ENCODE measurements at regions not wholly inside any gene's neighbourhood (a gene's known extent, or its start where the extent isn't known, plus 50 kb on each side); places are given as distances from the start of the nearest gene placed in this dataset.

DNA sequence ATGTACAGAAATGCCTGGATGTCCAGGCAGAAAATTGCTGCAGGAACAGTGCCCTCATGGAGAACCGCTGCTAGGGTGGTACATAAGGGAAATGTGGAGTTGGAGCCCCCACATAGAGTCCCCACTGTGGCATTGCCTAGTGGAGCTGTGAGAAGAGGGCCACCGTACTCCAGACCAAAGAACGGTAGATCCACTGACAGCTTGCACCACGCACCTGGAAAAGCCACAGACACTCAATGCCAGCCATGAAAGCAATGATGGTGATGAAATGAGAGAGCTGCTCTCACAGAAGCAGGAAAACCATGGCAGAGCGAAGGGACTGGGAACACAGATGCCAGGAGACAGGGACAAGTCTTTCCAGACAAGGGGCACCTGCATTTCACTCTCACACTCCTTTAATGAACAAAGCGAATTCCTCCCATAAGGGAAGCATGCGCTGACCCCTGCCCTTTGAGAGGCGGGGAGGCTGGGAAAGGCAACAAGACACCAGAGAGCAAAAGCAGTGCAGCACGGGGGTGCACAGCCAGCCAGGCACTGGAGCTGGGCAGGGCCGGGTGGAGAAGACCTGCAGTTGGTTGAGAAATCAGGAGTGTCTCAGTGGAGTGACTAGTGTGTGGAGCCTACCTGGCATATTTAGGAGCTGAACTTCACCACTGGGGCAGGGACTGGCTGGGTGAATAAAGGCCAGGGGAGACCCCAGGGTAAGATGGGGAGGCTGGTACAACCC is 1025.2 kb downstream of the TBC1D22A start:
- DNase-seq (ENCODE audit: low read depth in 1 of 2, low spot score in 1 of 2): no peak
- H3K27me3 ChIP-seq (ENCODE audit: insufficient read depth, poor library complexity, severe bottlenecking): no peaks in the 10 kb centered on the region

DNA sequence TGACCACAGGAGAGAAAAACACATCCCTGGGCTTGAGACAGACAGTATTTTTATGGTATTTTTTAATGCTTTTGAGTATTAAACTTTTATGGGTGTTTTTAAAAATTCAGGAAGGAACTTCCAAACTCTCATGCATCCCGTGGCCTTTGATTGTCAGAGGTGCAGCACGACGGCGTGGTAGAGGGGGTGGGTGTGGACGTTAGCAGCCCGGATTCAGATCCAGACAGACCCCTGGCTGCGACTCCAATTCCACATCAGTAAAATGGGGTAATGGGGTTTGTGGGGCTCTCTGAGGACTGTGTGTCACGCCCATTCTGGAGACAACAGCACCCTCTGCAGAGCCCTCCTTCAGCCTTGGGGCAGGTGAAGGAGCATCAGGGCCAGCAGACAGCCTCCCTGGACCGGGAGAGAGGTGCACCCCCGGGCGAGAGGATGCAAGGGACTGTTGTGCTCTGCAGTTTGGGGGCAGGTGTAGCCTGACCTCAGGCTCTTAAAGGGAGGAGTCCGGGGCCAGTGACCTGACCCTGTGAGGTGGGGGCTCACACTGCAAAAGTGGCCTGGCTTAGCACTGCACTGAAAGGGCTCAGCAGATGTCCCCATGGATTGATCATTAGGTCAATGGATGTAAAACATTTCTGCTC is 1024.3 kb downstream of the TBC1D22A start:
- no peak for TF ChIP-seq POLR2AphosphoS5 (IDR thresholded peaks at IDR 0.05; ENCODE audit: low read depth)
- TF ChIP-seq, protein P1, sequence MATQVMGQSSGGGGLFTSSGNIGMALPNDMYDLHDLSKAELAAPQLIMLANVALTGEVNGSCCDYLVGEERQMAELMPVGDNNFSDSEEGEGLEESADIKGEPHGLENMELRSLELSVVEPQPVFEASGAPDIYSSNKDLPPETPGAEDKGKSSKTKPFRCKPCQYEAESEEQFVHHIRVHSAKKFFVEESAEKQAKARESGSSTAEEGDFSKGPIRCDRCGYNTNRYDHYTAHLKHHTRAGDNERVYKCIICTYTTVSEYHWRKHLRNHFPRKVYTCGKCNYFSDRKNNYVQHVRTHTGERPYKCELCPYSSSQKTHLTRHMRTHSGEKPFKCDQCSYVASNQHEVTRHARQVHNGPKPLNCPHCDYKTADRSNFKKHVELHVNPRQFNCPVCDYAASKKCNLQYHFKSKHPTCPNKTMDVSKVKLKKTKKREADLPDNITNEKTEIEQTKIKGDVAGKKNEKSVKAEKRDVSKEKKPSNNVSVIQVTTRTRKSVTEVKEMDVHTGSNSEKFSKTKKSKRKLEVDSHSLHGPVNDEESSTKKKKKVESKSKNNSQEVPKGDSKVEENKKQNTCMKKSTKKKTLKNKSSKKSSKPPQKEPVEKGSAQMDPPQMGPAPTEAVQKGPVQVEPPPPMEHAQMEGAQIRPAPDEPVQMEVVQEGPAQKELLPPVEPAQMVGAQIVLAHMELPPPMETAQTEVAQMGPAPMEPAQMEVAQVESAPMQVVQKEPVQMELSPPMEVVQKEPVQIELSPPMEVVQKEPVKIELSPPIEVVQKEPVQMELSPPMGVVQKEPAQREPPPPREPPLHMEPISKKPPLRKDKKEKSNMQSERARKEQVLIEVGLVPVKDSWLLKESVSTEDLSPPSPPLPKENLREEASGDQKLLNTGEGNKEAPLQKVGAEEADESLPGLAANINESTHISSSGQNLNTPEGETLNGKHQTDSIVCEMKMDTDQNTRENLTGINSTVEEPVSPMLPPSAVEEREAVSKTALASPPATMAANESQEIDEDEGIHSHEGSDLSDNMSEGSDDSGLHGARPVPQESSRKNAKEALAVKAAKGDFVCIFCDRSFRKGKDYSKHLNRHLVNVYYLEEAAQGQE (IDR thresholded peaks at IDR 0.05; ENCODE audit: insufficient replicate concordance, low read depth): no peak
- TF ChIP-seq GABPA (IDR thresholded peaks at IDR 0.05; ENCODE audit: low read depth): no peak
- TF ChIP-seq, protein P2, sequence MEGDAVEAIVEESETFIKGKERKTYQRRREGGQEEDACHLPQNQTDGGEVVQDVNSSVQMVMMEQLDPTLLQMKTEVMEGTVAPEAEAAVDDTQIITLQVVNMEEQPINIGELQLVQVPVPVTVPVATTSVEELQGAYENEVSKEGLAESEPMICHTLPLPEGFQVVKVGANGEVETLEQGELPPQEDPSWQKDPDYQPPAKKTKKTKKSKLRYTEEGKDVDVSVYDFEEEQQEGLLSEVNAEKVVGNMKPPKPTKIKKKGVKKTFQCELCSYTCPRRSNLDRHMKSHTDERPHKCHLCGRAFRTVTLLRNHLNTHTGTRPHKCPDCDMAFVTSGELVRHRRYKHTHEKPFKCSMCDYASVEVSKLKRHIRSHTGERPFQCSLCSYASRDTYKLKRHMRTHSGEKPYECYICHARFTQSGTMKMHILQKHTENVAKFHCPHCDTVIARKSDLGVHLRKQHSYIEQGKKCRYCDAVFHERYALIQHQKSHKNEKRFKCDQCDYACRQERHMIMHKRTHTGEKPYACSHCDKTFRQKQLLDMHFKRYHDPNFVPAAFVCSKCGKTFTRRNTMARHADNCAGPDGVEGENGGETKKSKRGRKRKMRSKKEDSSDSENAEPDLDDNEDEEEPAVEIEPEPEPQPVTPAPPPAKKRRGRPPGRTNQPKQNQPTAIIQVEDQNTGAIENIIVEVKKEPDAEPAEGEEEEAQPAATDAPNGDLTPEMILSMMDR (IDR thresholded peaks at IDR 0.05; ENCODE audit: insufficient read depth, low read length): no peak
- TF ChIP-seq SPI1 (IDR thresholded peaks at IDR 0.05; ENCODE audit: borderline replicate concordance, low read depth): no peak
- Histone ChIP-seq H3K27ac (replicated peaks) (no peak overlapping the region), H3K27me3 (ENCODE audit: insufficient read depth, poor library complexity, severe bottlenecking) (no peaks in the 10 kb centered on the region), H3K4me3 (replicated peaks; ENCODE audit: insufficient read depth, low read length) (no peak overlapping the region)
- no peak for DNase-seq (ENCODE audit: low read depth in 1 of 2, low spot score in 1 of 2)

More for the DNA sequence above, 1025.2 kb downstream of the TBC1D22A start:
- TF ChIP-seq GABPA (IDR thresholded peaks at IDR 0.05; ENCODE audit: low read depth) (no peak), SPI1 (IDR thresholded peaks at IDR 0.05; ENCODE audit: borderline replicate concordance, low read depth) (no peak)
- no peak overlapping the region for H3K4me3 ChIP-seq (replicated peaks; ENCODE audit: insufficient read depth, low read length)
- H3K27ac ChIP-seq (replicated peaks): no peak overlapping the region

DNA sequence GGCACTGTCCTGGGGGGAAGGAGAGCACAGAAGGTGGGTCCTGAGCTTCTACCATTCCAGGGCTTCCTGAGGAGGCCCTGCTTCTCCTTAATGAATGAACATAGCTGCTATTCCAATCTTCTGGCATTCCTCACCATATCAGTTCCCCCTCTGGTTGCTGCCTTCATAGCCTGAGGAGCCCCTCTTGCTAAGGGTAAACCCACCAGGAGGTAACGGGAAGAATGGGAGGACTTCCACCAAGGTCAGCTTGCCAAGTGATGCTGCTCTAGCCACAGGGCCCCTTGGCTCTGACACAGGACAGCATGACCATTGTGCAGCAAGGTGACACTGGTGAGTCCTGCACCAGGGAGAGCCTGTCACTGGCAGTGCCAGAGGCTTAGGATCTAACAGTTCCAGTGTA is 1022.5 kb downstream of the TBC1D22A start:
- Histone ChIP-seq H3K4me3 (replicated peaks; ENCODE audit: insufficient read depth, low read length) (no peak overlapping the region), H3K27ac (replicated peaks) (no peak overlapping the region), H3K27me3 (ENCODE audit: insufficient read depth, poor library complexity, severe bottlenecking) (no peaks in the 10 kb centered on the region)
- TF ChIP-seq POLR2AphosphoS5 (IDR thresholded peaks at IDR 0.05; ENCODE audit: low read depth) (no peak), GABPA (IDR thresholded peaks at IDR 0.05; ENCODE audit: low read depth) (no peak), SPI1 (IDR thresholded peaks at IDR 0.05; ENCODE audit: borderline replicate concordance, low read depth) (no peak)
- TF ChIP-seq, protein P1 (IDR thresholded peaks at IDR 0.05; ENCODE audit: insufficient replicate concordance, low read depth): no peak
- TF ChIP-seq, protein P2 (IDR thresholded peaks at IDR 0.05; ENCODE audit: insufficient read depth, low read length): no peak
- DNase-seq (ENCODE audit: low read depth in 1 of 2, low spot score in 1 of 2): no peak

DNA sequence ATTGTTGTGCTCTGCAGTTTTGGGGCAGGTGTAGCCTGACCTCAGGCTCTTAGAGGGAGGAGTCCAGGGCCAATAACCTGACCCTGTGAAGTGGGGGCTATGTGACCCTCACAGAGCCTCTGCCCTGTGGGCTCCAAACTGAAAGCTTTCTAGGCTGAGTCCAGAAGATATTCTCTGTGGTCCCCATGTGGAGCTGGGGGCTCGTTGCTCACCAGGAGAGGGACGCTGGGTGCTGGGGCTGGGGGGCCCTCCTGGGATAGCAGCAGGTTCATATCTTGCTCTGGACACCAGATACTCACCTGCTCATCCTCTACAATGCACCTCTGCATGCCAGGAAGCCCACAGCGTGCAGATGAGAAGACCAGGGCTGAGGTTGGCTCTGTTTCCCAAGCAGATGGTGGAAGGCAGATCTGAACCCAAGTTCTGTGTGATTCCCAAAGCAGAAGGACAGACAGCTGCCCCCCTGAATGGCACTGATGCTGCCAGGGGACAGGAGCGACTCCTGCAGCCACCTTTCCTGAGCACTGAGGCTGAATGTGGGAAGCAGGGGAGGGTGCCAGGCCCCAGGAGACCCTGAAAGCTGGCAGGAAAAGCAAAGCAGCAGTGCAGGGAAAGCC is 1022.0 kb downstream of the TBC1D22A start:
- TF ChIP-seq, protein P1 (IDR thresholded peaks at IDR 0.05; ENCODE audit: insufficient replicate concordance, low read depth): no peak
- TF ChIP-seq GABPA (IDR thresholded peaks at IDR 0.05; ENCODE audit: low read depth) (no peak), SPI1 (IDR thresholded peaks at IDR 0.05; ENCODE audit: borderline replicate concordance, low read depth) (no peak), POLR2AphosphoS5 (IDR thresholded peaks at IDR 0.05; ENCODE audit: low read depth) (no peak)
- TF ChIP-seq, protein P2 (IDR thresholded peaks at IDR 0.05; ENCODE audit: insufficient read depth, low read length): no peak
- DNase-seq (ENCODE audit: low read depth in 1 of 2, low spot score in 1 of 2): no peak
- no peak overlapping the region for H3K27ac ChIP-seq (replicated peaks)
- no peak overlapping the region for H3K4me3 ChIP-seq (replicated peaks; ENCODE audit: insufficient read depth, low read length)
- H3K27me3 ChIP-seq (ENCODE audit: insufficient read depth, poor library complexity, severe bottlenecking): no peaks in the 10 kb centered on the region

All from HL-60 (cell line).